ENCODE measurements at regions not wholly inside any gene's neighbourhood (a gene's known extent, or its start where the extent isn't known, plus 50 kb on each side); places are given as distances from the start of the nearest gene placed in this dataset.
A peak's percentile ranks its signal among the peaks of the same experiment; 100 is the strongest.

- no peak for FAIRE-seq
- H3K4me1 Mint-ChIP-seq (ENCODE audit: low read depth, unreplicated experiment), result peaks cover 26% of the 10 kb centered on the region
- peaks cover 3% of the 10 kb centered on the region for H3K9me3 Mint-ChIP-seq (ENCODE audit: unreplicated experiment)
- peak overlapping the region; percentile 69 for H3K4me2 ChIP-seq (ENCODE audit: low read length)
- no peak overlapping the region for H3K4me3 Mint-ChIP-seq (ENCODE audit: unreplicated experiment)
- no peaks in the 10 kb centered on the region for H3K9me3 ChIP-seq (ENCODE audit: insufficient read depth, low read depth, low read length)
- peaks cover 21% of the 10 kb centered on the region for H3K27me3 Mint-ChIP-seq (ENCODE audit: low read depth, unreplicated experiment)
- H3K27ac Mint-ChIP-seq (ENCODE audit: unreplicated experiment), result no peak overlapping the region
- H3K27ac ChIP-seq (ENCODE audit: low read depth, low read length), result no peak overlapping the region
- TF ChIP-seq CTCF (IDR thresholded peaks at IDR 0.05; ENCODE audit: insufficient read depth, low read depth, low read length) (no peak), EZH2 (IDR thresholded peaks at IDR 0.05; ENCODE audit: insufficient read depth, low read length) (no peak)
- no peaks in the 10 kb centered on the region for H4K20me1 ChIP-seq (ENCODE audit: insufficient read depth, low read length)
- H3K79me2 ChIP-seq (ENCODE audit: insufficient read depth, low read length), result no peaks in the 10 kb centered on the region
- DNase-seq (ENCODE audit: low read depth), result peak; percentile 41
- no peaks in the 10 kb centered on the region for H3K36me3 Mint-ChIP-seq (ENCODE audit: low read depth, unreplicated experiment)
- no peaks in the 10 kb centered on the region for H3K36me3 ChIP-seq (ENCODE audit: insufficient read depth, low read length)
- H2AFZ ChIP-seq (ENCODE audit: low read depth, low read length), result no peak overlapping the region
- H3K27me3 ChIP-seq (ENCODE audit: insufficient read depth, low read length), result no peaks in the 10 kb centered on the region
- H3K4me3 ChIP-seq (ENCODE audit: insufficient read depth, low read depth, low read length), result no peak overlapping the region
- peaks cover 37% of the 10 kb centered on the region for H3K4me1 ChIP-seq (ENCODE audit: insufficient read depth, low read length)
- no peak overlapping the region for H3K9ac ChIP-seq (ENCODE audit: low read length)
These were observed 470.6 kb downstream of the PTPRU start for GRCh38 chr1:29706936-29707335.

GRCh38 chr1:29704430-29704829 is 468.1 kb downstream of the PTPRU start:
- Histone ChIP-seq H4K20me1 (ENCODE audit: insufficient read depth, low read length) (no peaks in the 10 kb centered on the region), H3K4me1 (ENCODE audit: insufficient read depth, low read length) (peaks cover 18% of the 10 kb centered on the region), H2AFZ (ENCODE audit: low read depth, low read length) (no peak overlapping the region), H3K9ac (ENCODE audit: low read length) (no peak overlapping the region), H3K4me3 (ENCODE audit: insufficient read depth, low read depth, low read length) (no peak overlapping the region), H3K4me2 (ENCODE audit: low read length) (no peak overlapping the region), H3K9me3 (ENCODE audit: insufficient read depth, low read depth, low read length) (no peaks in the 10 kb centered on the region), H3K79me2 (ENCODE audit: insufficient read depth, low read length) (no peaks in the 10 kb centered on the region), H3K36me3 (ENCODE audit: insufficient read depth, low read length) (no peaks in the 10 kb centered on the region), H3K27ac (ENCODE audit: low read depth, low read length) (no peak overlapping the region), H3K27me3 (ENCODE audit: insufficient read depth, low read length) (no peaks in the 10 kb centered on the region)
- H3K27me3 Mint-ChIP-seq (ENCODE audit: low read depth, unreplicated experiment), result peaks cover 33% of the 10 kb centered on the region
- H3K27ac Mint-ChIP-seq (ENCODE audit: unreplicated experiment), result no peak overlapping the region
- H3K36me3 Mint-ChIP-seq (ENCODE audit: low read depth, unreplicated experiment), result no peaks in the 10 kb centered on the region
- FAIRE-seq (no peak), DNase-seq (ENCODE audit: low read depth) (no peak)
- peaks cover 11% of the 10 kb centered on the region for H3K4me1 Mint-ChIP-seq (ENCODE audit: low read depth, unreplicated experiment)
- H3K9me3 Mint-ChIP-seq (ENCODE audit: unreplicated experiment), result no peaks in the 10 kb centered on the region
- H3K4me3 Mint-ChIP-seq (ENCODE audit: unreplicated experiment), result no peak overlapping the region
- TF ChIP-seq CTCF (IDR thresholded peaks at IDR 0.05; ENCODE audit: insufficient read depth, low read depth, low read length) (no peak), EZH2 (IDR thresholded peaks at IDR 0.05; ENCODE audit: insufficient read depth, low read length) (no peak)

GRCh38 chr1:29703596-29704370 is 467.5 kb downstream of the PTPRU start:
- no peaks in the 10 kb centered on the region for H3K27me3 ChIP-seq (ENCODE audit: insufficient read depth, low read length)
- H3K9ac ChIP-seq (ENCODE audit: low read length), result no peak overlapping the region
- peaks cover 5% of the 10 kb centered on the region for H3K4me1 Mint-ChIP-seq (ENCODE audit: low read depth, unreplicated experiment)
- H3K4me3 ChIP-seq (ENCODE audit: insufficient read depth, low read depth, low read length), result no peak overlapping the region
- no peaks in the 10 kb centered on the region for H3K9me3 ChIP-seq (ENCODE audit: insufficient read depth, low read depth, low read length)
- H3K4me1 ChIP-seq (ENCODE audit: insufficient read depth, low read length), result peaks cover 11% of the 10 kb centered on the region
- no peak overlapping the region for H3K27ac ChIP-seq (ENCODE audit: low read depth, low read length)
- TF ChIP-seq EZH2 (IDR thresholded peaks at IDR 0.05; ENCODE audit: insufficient read depth, low read length) (no peak), CTCF (IDR thresholded peaks at IDR 0.05; ENCODE audit: insufficient read depth, low read depth, low read length) (peak; percentile 81)
- no peaks in the 10 kb centered on the region for H3K36me3 Mint-ChIP-seq (ENCODE audit: low read depth, unreplicated experiment)
- no peaks in the 10 kb centered on the region for H4K20me1 ChIP-seq (ENCODE audit: insufficient read depth, low read length)
- H3K4me2 ChIP-seq (ENCODE audit: low read length), result no peak overlapping the region
- no peak overlapping the region for H3K27ac Mint-ChIP-seq (ENCODE audit: unreplicated experiment)
- DNase-seq (ENCODE audit: low read depth) (no peak), FAIRE-seq (no peak)
- H3K27me3 Mint-ChIP-seq (ENCODE audit: low read depth, unreplicated experiment), result peaks cover 38% of the 10 kb centered on the region
- no peak overlapping the region for H3K4me3 Mint-ChIP-seq (ENCODE audit: unreplicated experiment)
- no peaks in the 10 kb centered on the region for H3K79me2 ChIP-seq (ENCODE audit: insufficient read depth, low read length)
- H3K36me3 ChIP-seq (ENCODE audit: insufficient read depth, low read length), result no peaks in the 10 kb centered on the region
- H2AFZ ChIP-seq (ENCODE audit: low read depth, low read length), result no peak overlapping the region
- no peaks in the 10 kb centered on the region for H3K9me3 Mint-ChIP-seq (ENCODE audit: unreplicated experiment)
